ENCODE measurements at regions not wholly inside any gene's neighbourhood (a gene's known extent, or its start where the extent isn't known, plus 50 kb on each side); places are given as distances from the start of the nearest gene placed in this dataset.
"Not testable (repeated sequence)": the region's sequence is repeated elsewhere in the genome, so short reads cannot be mapped to it uniquely, and the experiment has no call there.

DNA sequence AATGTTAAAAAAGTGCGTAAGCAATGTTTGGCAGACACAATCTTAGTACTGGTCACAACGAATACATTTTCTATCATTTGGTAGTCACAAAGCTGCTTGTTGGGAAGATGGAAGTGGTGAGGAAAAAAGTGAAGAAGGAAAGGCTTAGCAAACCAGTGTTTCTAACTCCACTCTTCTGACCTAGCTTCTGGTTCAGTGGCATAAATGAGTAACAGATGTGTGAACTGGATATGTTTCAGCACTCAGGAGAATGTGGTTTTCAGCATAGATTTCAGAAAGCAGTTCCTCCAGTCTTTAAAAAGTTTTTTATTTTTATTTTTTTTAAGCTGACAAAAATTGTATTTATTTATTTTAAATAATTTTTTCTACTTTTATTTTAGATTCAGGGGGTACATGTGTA, 357.1 kb downstream of the CPS1 start:
- Histone ChIP-seq H3K4me1 (ENCODE audit: control insufficient read depth, insufficient read depth, low read length) (no peaks in the 10 kb centered on the region), H3K27ac (ENCODE audit: low read length) (no peak overlapping the region), H3K9me3 (ENCODE audit: control insufficient read depth, low read length) (no peaks in the 10 kb centered on the region), H3K27me3 (ENCODE audit: control insufficient read depth, insufficient read depth) (no peaks in the 10 kb centered on the region), H3K4me3 (ENCODE audit: low read length) (no peak overlapping the region)
- WGBS: 40% methylated on average over 2 of the region's 2 CpGs
- ATAC-seq: no peak
- DNase-seq: no peak
- intact Hi-C loops (cut with DNase I): no loop called here

DNA sequence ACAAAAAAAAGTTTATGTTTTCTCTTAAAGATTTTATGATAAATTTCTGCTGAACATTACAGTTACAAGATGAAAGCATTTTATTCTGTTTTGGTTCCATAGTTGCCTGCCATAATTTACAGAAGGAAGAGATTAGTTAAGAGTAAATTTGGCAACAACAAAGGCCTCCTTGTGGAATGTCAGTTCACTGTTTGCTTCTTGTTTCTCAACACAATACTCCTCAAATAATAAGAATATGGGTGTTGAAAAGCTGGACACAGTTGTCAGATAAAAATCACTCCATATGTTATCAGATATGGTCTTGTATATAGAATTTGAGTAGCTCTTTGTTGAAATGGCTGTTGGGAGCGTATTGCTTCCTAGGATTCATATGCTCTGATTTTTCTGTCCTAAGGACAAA, 359.5 kb downstream of the CPS1 start:
- DNase-seq (no peak), ATAC-seq (no peak)
- H3K27ac ChIP-seq (ENCODE audit: low read length): no peak overlapping the region
- H3K9me3 ChIP-seq (ENCODE audit: control insufficient read depth, low read length): no peaks in the 10 kb centered on the region
- no peaks in the 10 kb centered on the region for H3K27me3 ChIP-seq (ENCODE audit: control insufficient read depth, insufficient read depth)
- no peaks in the 10 kb centered on the region for H3K4me1 ChIP-seq (ENCODE audit: control insufficient read depth, insufficient read depth, low read length)
- no peak overlapping the region for H3K4me3 ChIP-seq (ENCODE audit: low read length)
- intact Hi-C loops (cut with DNase I): no loop called here
- WGBS: 65% methylated on average over 1 of the region's 1 CpG

DNA sequence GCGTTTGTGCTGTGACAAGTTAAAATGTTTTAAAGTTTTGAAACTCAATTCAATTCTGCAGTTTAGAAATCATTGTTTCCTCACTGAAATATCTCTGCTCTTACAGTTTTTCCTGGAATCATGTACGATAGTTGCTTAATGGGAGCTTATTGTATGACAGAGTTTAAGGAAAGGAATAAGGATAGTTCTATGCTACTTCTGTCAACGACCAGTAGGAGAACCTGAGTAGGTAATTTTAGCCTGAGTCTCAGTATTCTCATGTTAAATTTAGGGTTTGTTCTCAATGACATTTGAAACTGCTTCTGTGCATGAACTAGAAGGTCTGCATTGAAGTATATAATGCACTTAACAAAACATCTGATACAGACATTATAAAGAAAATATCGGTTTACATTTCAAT, 361.1 kb downstream of the CPS1 start:
- Histone ChIP-seq H3K4me1 (ENCODE audit: control insufficient read depth, insufficient read depth, low read length) (no peaks in the 10 kb centered on the region), H3K9me3 (ENCODE audit: control insufficient read depth, low read length) (no peaks in the 10 kb centered on the region), H3K27ac (ENCODE audit: low read length) (no peak overlapping the region), H3K4me3 (ENCODE audit: low read length) (no peak overlapping the region), H3K27me3 (ENCODE audit: control insufficient read depth, insufficient read depth) (no peaks in the 10 kb centered on the region)
- ATAC-seq: no peak
- WGBS: 73% methylated on average over 4 of the region's 4 CpGs
- DNase-seq: no peak
- intact Hi-C loops (cut with DNase I): no loop called here

DNA sequence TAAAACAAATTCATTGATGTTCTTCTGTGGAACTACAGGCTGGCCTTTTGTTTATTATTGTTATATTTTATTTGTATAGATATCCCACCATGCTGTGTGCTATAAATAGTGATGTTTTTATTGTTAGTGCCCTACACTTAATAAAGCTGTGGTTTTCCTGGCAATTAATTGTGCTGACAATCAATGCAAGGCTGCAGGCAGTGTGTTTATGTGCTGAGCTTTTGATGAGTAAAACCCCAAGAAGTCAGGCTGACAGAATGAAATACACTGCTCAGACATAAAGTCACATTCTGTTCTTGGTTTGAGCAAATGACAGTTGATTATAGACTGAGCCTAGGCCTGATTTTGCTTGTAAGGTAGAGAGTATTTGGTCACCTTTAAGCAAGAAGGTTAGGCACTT, 362.7 kb downstream of the CPS1 start:
- H3K4me1 ChIP-seq (ENCODE audit: control insufficient read depth, insufficient read depth, low read length): no peaks in the 10 kb centered on the region
- H3K9me3 ChIP-seq (ENCODE audit: control insufficient read depth, low read length): no peaks in the 10 kb centered on the region
- no peak overlapping the region for H3K27ac ChIP-seq (ENCODE audit: low read length)
- intact Hi-C loops (cut with DNase I): no loop called here
- DNase-seq (no peak), ATAC-seq (no peak)
- H3K27me3 ChIP-seq (ENCODE audit: control insufficient read depth, insufficient read depth): no peaks in the 10 kb centered on the region
- no peak overlapping the region for H3K4me3 ChIP-seq (ENCODE audit: low read length)

DNA sequence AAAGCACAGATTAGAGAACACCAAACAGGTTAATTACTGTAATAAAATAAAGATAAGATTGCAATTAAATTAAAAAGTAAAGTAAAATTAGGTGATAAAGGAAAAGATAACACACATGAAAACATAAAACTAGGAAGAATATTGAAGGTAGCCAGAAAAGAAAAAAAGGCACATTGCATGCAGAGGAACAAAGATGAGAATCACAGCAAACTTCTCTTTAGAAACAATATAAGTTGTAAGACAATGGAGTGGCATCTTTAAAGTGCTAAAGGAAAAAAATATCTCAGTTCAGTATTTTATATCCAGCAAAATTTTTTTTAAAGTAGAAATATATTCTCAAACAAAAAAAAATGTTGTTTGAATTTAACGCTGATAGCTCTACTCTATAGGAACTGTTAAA, 366.0 kb downstream of the CPS1 start:
- ATAC-seq: no peak

DNA sequence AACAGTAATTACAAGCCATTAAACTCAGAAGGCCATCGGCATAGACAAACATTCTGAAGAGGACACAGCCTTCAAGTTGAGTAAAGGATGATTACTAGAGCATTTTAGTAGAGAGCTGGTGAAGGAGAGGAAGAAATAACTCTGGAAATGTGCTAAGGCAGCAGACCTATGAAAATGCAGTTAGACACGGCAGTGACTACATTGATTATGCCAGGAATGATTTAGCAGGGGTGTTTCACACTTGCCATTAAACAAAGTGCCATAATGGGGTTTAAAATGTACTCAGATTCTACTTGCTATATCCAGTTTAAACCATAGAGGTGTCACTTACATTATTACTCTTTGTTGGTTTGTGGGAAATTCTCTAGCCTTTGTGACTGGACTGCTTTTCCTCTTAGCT, 372.3 kb downstream of the CPS1 start:
- Histone ChIP-seq H3K9me3 (ENCODE audit: control insufficient read depth, low read length) (no peaks in the 10 kb centered on the region), H3K27me3 (ENCODE audit: control insufficient read depth, insufficient read depth) (no peaks in the 10 kb centered on the region), H3K27ac (ENCODE audit: low read length) (no peak overlapping the region), H3K4me3 (ENCODE audit: low read length) (no peak overlapping the region), H3K4me1 (ENCODE audit: control insufficient read depth, insufficient read depth, low read length) (no peaks in the 10 kb centered on the region)
- intact Hi-C loops (cut with DNase I): no loop called here
- DNase-seq (no peak), ATAC-seq (no peak)
- 88% methylated on average over 2 of the region's 2 CpGs for WGBS

More for the DNA sequence above, 366.0 kb downstream of the CPS1 start:
- WGBS: 96% methylated on average over 1 of the region's 1 CpG
- H3K4me1 ChIP-seq (ENCODE audit: control insufficient read depth, insufficient read depth, low read length): no peaks in the 10 kb centered on the region
- intact Hi-C loops (cut with DNase I): no loop called here
- no peaks in the 10 kb centered on the region for H3K9me3 ChIP-seq (ENCODE audit: control insufficient read depth, low read length)
- H3K27ac ChIP-seq (ENCODE audit: low read length): no peak overlapping the region
- no peak for DNase-seq
- no peak overlapping the region for H3K4me3 ChIP-seq (ENCODE audit: low read length)
- no peaks in the 10 kb centered on the region for H3K27me3 ChIP-seq (ENCODE audit: control insufficient read depth, insufficient read depth)

DNA sequence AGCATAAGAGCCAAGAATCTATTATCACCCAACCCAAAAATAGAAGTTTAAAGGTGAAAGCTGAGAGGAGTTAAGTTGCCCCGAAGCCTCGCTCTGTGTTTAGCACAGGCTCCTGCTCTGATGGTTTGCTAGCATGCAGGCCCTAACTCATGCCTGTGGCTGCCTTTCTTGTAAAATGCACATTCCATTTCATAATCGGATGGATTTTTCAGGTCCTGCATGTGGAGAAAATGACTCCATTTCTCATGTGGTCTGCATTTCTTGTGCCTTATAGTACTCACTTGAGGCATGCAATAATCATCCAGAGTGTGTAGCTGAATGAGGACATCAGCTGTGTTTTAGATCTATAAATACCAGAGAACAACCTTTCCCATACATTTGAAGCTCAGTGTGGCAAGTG, 381.8 kb downstream of the CPS1 start:
- Histone ChIP-seq H3K9me3 (ENCODE audit: control insufficient read depth, low read length) (no peaks in the 10 kb centered on the region), H3K4me3 (ENCODE audit: low read length) (no peak overlapping the region), H3K27me3 (ENCODE audit: control insufficient read depth, insufficient read depth) (no peaks in the 10 kb centered on the region), H3K27ac (ENCODE audit: low read length) (peak overlapping the region; percentile 75), H3K4me1 (ENCODE audit: control insufficient read depth, insufficient read depth, low read length) (no peaks in the 10 kb centered on the region)
- peak in 1 of 3 donors; percentile 14 for DNase-seq
- intact Hi-C loops (cut with DNase I): no loop called here
- ATAC-seq: peak; percentile 56 to 70
- WGBS: 52% methylated on average over 3 of the region's 3 CpGs

DNA sequence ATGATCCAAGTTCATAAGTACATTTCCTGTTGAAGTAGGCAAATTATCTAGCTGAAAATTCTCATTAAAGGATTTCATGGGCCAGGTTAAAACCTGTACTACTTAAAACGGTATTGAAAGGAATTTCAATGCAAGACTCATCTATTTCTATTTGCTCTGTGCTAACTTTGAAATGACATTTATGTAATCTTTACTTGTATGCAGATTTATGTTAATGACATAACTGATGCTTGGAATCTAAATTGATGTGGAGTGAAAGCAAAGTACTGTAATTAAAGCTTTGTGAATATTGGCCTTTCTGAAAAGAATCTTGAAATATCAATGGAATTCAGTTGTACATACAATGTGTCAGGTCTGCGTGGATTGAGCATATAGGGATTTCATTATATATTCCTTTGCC, 390.0 kb downstream of the CPS1 start:
- Histone ChIP-seq H3K4me1 (ENCODE audit: control insufficient read depth, insufficient read depth, low read length) (no peaks in the 10 kb centered on the region), H3K27me3 (ENCODE audit: control insufficient read depth, insufficient read depth) (no peaks in the 10 kb centered on the region), H3K9me3 (ENCODE audit: control insufficient read depth, low read length) (no peaks in the 10 kb centered on the region), H3K4me3 (ENCODE audit: low read length) (no peak overlapping the region), H3K27ac (ENCODE audit: low read length) (no peak overlapping the region)
- ATAC-seq: no peak
- DNase-seq: no peak
- intact Hi-C loops (cut with DNase I): no loop called here
- 80% methylated on average over 2 of the region's 2 CpGs for WGBS

DNA sequence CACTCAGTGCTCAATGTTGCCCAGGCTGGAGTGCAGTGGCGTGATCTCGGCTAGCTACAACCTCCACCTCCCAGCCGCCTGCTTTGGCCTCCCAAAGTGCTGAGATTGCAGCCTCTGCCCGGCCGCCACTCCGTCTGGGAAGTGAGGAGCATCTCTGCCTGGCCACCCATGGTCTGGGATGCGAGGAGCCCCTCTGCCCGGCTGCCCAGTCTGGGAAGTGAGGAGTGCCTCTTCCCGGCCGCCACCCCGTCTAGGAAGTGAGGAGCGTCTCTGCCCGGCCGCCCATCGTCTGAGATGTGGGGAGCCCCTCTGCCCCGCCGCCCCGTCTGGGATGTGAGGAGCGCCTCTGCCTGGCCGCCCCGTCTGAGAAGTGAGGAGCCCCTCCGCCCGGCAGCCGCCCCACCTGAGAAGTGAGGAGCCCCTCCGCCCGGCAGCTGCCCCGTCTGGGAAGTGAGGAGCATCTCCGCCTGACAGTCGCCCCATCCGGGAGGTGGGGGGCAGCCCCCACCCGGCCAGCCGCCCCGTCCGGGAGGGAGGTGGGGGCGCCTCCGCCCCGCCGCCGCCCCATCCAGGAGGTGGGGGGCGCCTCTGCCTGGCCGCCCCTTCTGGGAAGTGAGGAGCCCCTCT, 394.1 kb downstream of the CPS1 start:
- WGBS: 94% methylated on average over 39 of the region's 41 CpGs

DNA sequence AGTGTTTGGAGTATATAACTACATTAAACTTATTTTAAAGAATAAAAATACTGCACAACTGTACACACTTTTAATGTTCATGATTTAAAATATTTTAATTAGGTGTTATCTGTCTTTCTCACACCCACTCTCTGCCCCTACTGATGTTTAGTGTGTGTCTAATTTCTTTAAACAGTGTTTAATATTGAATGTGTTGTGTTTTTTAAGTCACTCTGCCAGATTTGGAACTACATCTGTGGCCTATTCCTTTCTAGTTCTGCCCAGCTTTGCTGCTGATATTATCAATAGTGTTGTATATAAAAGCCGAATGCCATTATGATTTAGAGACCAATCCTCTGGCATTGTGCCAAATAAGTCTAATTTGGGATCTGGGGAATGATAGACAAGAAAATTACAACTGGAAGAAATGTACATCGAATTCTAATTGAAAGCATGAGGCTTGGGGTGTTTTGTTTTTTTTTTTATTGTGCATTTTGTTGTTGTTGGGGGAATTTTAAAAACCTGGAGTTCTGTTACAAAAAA, 398.0 kb downstream of the CPS1 start:
- intact Hi-C loops (cut with DNase I): no loop called here
- no peak overlapping the region for H3K4me3 ChIP-seq (ENCODE audit: low read length)
- no peak overlapping the region for H3K27ac ChIP-seq (ENCODE audit: low read length)
- H3K4me1 ChIP-seq (ENCODE audit: control insufficient read depth, insufficient read depth, low read length): no peaks in the 10 kb centered on the region
- H3K9me3 ChIP-seq (ENCODE audit: control insufficient read depth, low read length): no peaks in the 10 kb centered on the region
- WGBS: 65% methylated on average over 2 of the region's 2 CpGs
- ATAC-seq (no peak), DNase-seq (no peak)
- H3K27me3 ChIP-seq (ENCODE audit: control insufficient read depth, insufficient read depth): no peaks in the 10 kb centered on the region

More for the DNA sequence above, 394.1 kb downstream of the CPS1 start:
- H3K4me1 ChIP-seq (ENCODE audit: control insufficient read depth, insufficient read depth, low read length); ATAC-seq; H3K4me3 ChIP-seq (ENCODE audit: low read length); H3K27me3 ChIP-seq (ENCODE audit: control insufficient read depth, insufficient read depth); H3K9me3 ChIP-seq (ENCODE audit: control insufficient read depth, low read length); intact Hi-C loops (cut with DNase I); H3K27ac ChIP-seq (ENCODE audit: low read length): not testable (repeated sequence)
- DNase-seq: peak in 2 of 3 donors; percentile 11 to 48

DNA sequence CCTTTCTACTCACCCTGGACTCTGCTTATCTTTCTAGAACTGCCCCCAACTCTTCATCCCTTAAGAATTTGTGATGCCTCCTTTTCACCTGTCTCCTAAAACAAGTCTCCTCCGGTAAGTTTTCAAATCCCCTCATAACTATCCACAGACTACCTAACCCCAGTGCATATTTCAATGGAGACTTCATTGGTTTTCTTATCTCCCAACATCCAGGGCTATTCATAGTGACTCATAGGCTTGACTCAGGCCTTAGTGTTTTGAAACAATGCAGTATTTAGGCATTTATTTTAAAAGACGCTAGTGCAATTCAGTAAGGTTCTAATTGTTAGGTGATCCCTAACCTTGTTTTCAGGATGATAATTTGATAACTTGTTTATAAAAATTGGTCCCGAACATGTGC, 399.2 kb downstream of the CPS1 start:
- WGBS: 70% methylated on average over 3 of the region's 3 CpGs
- ATAC-seq: no peak
- no peak overlapping the region for H3K4me3 ChIP-seq (ENCODE audit: low read length)
- no peak overlapping the region for H3K27ac ChIP-seq (ENCODE audit: low read length)
- no peak for DNase-seq
- H3K9me3 ChIP-seq (ENCODE audit: control insufficient read depth, low read length): no peaks in the 10 kb centered on the region
- no peaks in the 10 kb centered on the region for H3K4me1 ChIP-seq (ENCODE audit: control insufficient read depth, insufficient read depth, low read length)
- H3K27me3 ChIP-seq (ENCODE audit: control insufficient read depth, insufficient read depth): no peaks in the 10 kb centered on the region
- intact Hi-C loops (cut with DNase I): no loop called here

DNA sequence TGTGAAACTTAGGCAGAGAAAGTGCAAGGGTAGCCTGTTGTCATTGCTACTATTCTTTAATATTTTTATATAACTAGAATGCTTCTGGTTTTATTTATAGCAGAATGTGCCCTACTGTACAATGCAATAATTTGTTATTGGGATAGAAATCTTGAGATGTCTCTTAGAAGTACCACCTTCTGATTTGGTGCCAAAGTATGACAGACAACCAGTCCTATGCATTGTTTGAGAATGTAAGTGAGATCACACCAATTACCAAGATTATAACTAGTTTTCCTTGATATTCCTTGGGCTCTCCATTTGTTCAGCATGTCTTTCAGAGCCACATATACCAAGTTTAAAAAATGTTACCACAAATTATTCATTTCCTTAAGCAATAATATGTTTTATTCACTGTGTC, 399.7 kb downstream of the CPS1 start:
- Histone ChIP-seq H3K27me3 (ENCODE audit: control insufficient read depth, insufficient read depth) (no peaks in the 10 kb centered on the region), H3K27ac (ENCODE audit: low read length) (no peak overlapping the region), H3K9me3 (ENCODE audit: control insufficient read depth, low read length) (no peaks in the 10 kb centered on the region), H3K4me1 (ENCODE audit: control insufficient read depth, insufficient read depth, low read length) (no peaks in the 10 kb centered on the region), H3K4me3 (ENCODE audit: low read length) (no peak overlapping the region)
- intact Hi-C loops (cut with DNase I): no loop called here
- no peak for ATAC-seq
- DNase-seq: no peak

Measured in right cardiac atrium (tissue), 5 donors.